ENCODE measurements at regions not wholly inside any gene's neighbourhood (a gene's known extent, or its start where the extent isn't known, plus 50 kb on each side); places are given as distances from the start of the nearest gene placed in this dataset.
A peak's percentile ranks its signal among the peaks of the same experiment; 100 is the strongest.

DNA sequence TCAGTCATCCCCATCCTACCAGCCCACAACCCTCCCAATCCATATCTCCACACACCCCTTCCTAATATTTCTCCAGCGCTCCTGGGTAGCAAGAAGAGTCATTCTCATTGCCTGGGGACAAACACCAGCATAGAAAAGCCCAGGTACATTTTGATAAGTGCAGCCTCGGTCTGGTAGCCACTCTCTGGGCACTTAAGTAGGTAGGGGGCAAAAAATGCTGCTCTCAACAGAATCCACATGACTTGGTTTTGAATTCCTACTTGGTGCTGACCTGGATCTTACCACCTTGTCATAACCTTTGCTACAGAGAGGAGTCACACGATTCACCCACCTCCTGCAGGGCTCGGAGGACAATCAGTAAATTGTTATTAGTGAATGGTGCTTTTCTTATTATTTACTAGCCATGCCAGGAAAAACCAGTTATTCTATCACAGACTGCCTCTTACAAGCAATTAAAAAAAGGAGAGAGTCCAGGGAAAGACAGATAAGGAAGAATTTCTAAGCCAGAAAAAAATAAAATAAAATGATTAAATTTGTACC lies 249.1 kb downstream of the LY86 start:
- Mint-ChIP-seq H3K27me3 (ENCODE audit: insufficient read depth, unreplicated experiment) (no peaks in the 10 kb centered on the region), H3K4me1 (ENCODE audit: insufficient read depth, unreplicated experiment) (peaks cover 25% of the 10 kb centered on the region), H3K36me3 (ENCODE audit: insufficient read depth, unreplicated experiment) (no peaks in the 10 kb centered on the region), H3K4me3 (ENCODE audit: unreplicated experiment) (no peak overlapping the region), H3K27ac (ENCODE audit: low read depth, unreplicated experiment) (no peak overlapping the region), H3K9me3 (ENCODE audit: unreplicated experiment) (no peaks in the 10 kb centered on the region)
- POLR2A ChIA-PET = interaction anchor here (1.2 kb wide), 1 partner anchor 66 kb away, joined by 3 read pairs; no protein-coding TSS in a partner anchor
- intact Hi-C loops (cut with micrococcal nuclease) = no loop called here
- CTCF ChIA-PET = interaction anchor here (1.2 kb wide), 1 partner anchor 12 kb away, joined by 3 read pairs; no protein-coding TSS in a partner anchor
- no peak for TF ChIP-seq CTCF (IDR thresholded peaks at IDR 0.05; ENCODE audit: unreplicated experiment)
- no peak for DNase-seq (ENCODE audit: unreplicated experiment)
- no TSS peak for BruUV-seq (replicated peaks)

DNA sequence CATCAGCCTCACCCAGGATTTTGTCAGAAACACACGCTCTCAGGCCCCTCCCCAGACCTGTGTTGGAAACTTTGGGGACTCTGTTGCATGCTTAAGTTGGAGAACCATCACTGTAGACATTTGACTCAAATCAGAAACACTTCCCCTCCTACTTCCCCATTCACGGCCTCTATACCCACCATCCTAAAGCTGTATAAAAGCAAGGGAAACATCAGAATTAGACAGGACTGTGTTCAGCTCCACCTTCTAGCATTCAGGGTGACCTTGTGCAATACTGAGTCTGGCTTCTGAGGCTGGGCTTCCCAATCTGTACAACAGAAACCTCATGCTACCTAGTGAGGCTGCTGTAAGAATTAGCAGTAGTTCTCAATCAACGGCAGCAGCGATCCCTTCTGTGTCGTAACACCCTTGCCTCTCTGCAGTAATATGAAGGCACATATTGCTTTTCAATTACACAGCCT lies 252.3 kb downstream of the LY86 start:
- ChIA-PET CTCF (no interaction called here), POLR2A (no interaction called here)
- intact Hi-C loops (cut with micrococcal nuclease) = no loop called here
- Mint-ChIP-seq H3K4me3 (ENCODE audit: unreplicated experiment) (no peak overlapping the region), H3K27me3 (ENCODE audit: insufficient read depth, unreplicated experiment) (no peaks in the 10 kb centered on the region), H3K9me3 (ENCODE audit: unreplicated experiment) (peaks cover 5% of the 10 kb centered on the region), H3K36me3 (ENCODE audit: insufficient read depth, unreplicated experiment) (no peaks in the 10 kb centered on the region), H3K27ac (ENCODE audit: low read depth, unreplicated experiment) (no peak overlapping the region), H3K4me1 (ENCODE audit: insufficient read depth, unreplicated experiment) (peaks cover 33% of the 10 kb centered on the region)
- TF ChIP-seq CTCF (IDR thresholded peaks at IDR 0.05; ENCODE audit: unreplicated experiment) = no peak
- no peak for DNase-seq (ENCODE audit: unreplicated experiment)
- BruUV-seq (replicated peaks) = no TSS peak

- POLR2A ChIA-PET = interaction anchor here (0.6 kb wide), 1 partner anchor 15 kb away, joined by 3 read pairs; no protein-coding TSS in a partner anchor
- intact Hi-C loops (cut with micrococcal nuclease) = no loop called here
Observed at GRCh38 chr6:6841571-6841970, 253.1 kb downstream of the LY86 start.

DNA sequence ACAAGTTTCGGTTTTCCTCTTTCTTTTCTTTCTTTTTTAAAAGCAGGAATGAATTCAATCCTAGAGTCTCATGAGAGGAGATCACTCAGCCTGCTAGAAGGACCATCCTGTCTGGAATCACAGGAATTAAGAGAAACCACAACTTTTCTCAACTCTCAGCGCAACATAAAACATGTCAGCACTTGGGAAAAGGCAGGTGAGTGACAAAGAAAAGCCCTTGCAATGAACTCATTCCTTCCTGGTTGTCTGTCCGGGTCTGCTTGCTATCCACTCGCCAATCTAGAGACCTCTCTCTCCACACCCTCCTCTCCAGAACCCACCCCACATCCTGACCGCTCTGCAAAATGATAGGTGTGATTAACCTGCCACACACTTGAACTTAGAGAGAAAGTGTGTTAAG lies 253.8 kb downstream of the LY86 start:
- CTCF ChIA-PET = interaction anchor here (0.7 to 0.8 kb wide), 2 partner anchors 16 to 864 kb away, joined by 3 to 4 read pairs; no protein-coding TSS in a partner anchor
- H3K4me1 Mint-ChIP-seq (ENCODE audit: insufficient read depth, unreplicated experiment) = peaks cover 33% of the 10 kb centered on the region

More at GRCh38 chr6:6841571-6841970, 253.1 kb downstream of the LY86 start:
- Mint-ChIP-seq H3K4me1 (ENCODE audit: insufficient read depth, unreplicated experiment) (peaks cover 33% of the 10 kb centered on the region), H3K36me3 (ENCODE audit: insufficient read depth, unreplicated experiment) (no peaks in the 10 kb centered on the region), H3K9me3 (ENCODE audit: unreplicated experiment) (peaks cover 12% of the 10 kb centered on the region), H3K4me3 (ENCODE audit: unreplicated experiment) (no peak overlapping the region), H3K27ac (ENCODE audit: low read depth, unreplicated experiment) (peak overlapping the region; percentile 59), H3K27me3 (ENCODE audit: insufficient read depth, unreplicated experiment) (no peaks in the 10 kb centered on the region)
- TF ChIP-seq CTCF (IDR thresholded peaks at IDR 0.05; ENCODE audit: unreplicated experiment) = no peak
- no TSS peak for BruUV-seq (replicated peaks)
- DNase-seq (ENCODE audit: unreplicated experiment) = no peak
- CTCF ChIA-PET = interaction anchor here (0.7 to 0.8 kb wide), 3 partner anchors 15 to 97 kb away, joined by 3 to 4 read pairs (median 4); no protein-coding TSS in a partner anchor

More for the DNA sequence above, 253.8 kb downstream of the LY86 start:
- no TSS peak for BruUV-seq (replicated peaks)
- peak overlapping the region; percentile 59 for H3K27ac Mint-ChIP-seq (ENCODE audit: low read depth, unreplicated experiment)
- no peak for DNase-seq (ENCODE audit: unreplicated experiment)
- H3K27me3 Mint-ChIP-seq (ENCODE audit: insufficient read depth, unreplicated experiment) = no peaks in the 10 kb centered on the region
- no peaks in the 10 kb centered on the region for H3K36me3 Mint-ChIP-seq (ENCODE audit: insufficient read depth, unreplicated experiment)
- peaks cover 13% of the 10 kb centered on the region for H3K9me3 Mint-ChIP-seq (ENCODE audit: unreplicated experiment)
- intact Hi-C loops (cut with micrococcal nuclease) = loop anchor here (2.0 kb wide), 1 partner anchor 15 kb away; no protein-coding TSS in a partner anchor
- no peak for TF ChIP-seq CTCF (IDR thresholded peaks at IDR 0.05; ENCODE audit: unreplicated experiment)
- H3K4me3 Mint-ChIP-seq (ENCODE audit: unreplicated experiment) = no peak overlapping the region
- POLR2A ChIA-PET = interaction anchor here (0.6 to 2.7 kb wide), 5 partner anchors 16 to 704 kb away, joined by 3 to 21 read pairs (median 4); no protein-coding TSS in a partner anchor

All from MCF 10A (cell line).